DOHH2 (cell line): ENCODE measurements at regions not wholly inside any gene's neighbourhood (a gene's known extent, or its start where the extent isn't known, plus 50 kb on each side); places are given as distances from the start of the nearest gene placed in this dataset.

Experiments
- H3F3A ChIP-seq: fragments of 200-600 bp; sonication (generic), shearing (Covaris generic); 2 replicates; pipeline ENCODE4 v1.6.0; 2016; ENCODE audit warnings: antibody characterized with exemption, mild to moderate bottlenecking; ENCODE audit not compliant: control insufficient read depth, insufficient read depth
- H3K27ac ChIP-seq: fragments of 200-600 bp; sonication (generic); 2 replicates; pipeline ENCODE4 v1.5.1; 2014; ENCODE audit warnings: low read depth, mild to moderate bottlenecking, low read length, moderate library complexity
- H3K27me3 ChIP-seq: fragments of 200-600 bp; sonication (generic); 2 replicates; pipeline ENCODE4 v1.6.1; 2014; ENCODE audit warnings: mild to moderate bottlenecking, low read length, mixed read lengths; ENCODE audit not compliant: control insufficient read depth
- H3K36me3 ChIP-seq: fragments of 200-600 bp; sonication (generic); 2 replicates; pipeline ENCODE4 v1.6.1; 2014; ENCODE audit warnings: mild to moderate bottlenecking, low read length, moderate library complexity, mixed read lengths; ENCODE audit not compliant: control insufficient read depth
- H3K4me1 ChIP-seq: fragments of 200-600 bp; sonication (generic); 2 replicates; pipeline ENCODE4 v1.6.1; 2014; ENCODE audit warnings: mild to moderate bottlenecking, low read length, mixed read lengths; ENCODE audit not compliant: control insufficient read depth
- H3K4me2 ChIP-seq: fragments of 200-600 bp; sonication (generic); 2 replicates; pipeline ENCODE4 v1.6.0; 2014; ENCODE audit warnings: mild to moderate bottlenecking, low read length, moderate library complexity
- H3K4me3 ChIP-seq: fragments of 200-600 bp; sonication (generic); 2 replicates; pipeline ENCODE4 v1.5.1; 2014; ENCODE audit warnings: mild to moderate bottlenecking, low read length, mixed read lengths
- H3K79me2 ChIP-seq: fragments of 200-600 bp; sonication (generic); 2 replicates; pipeline ENCODE4 v1.6.1; 2014; ENCODE audit warnings: mild to moderate bottlenecking, low read length, mixed read lengths; ENCODE audit not compliant: control insufficient read depth
- H3K9me2 ChIP-seq: fragments of 200-600 bp; sonication (generic); replicated peaks from 2 replicates; pipeline ENCODE4 v1.6.1; 2014; ENCODE audit warnings: mild to moderate bottlenecking, low read length, mixed read lengths; ENCODE audit not compliant: control insufficient read depth
- H3K9me3 ChIP-seq: fragments of 200-600 bp; sonication (generic); 2 replicates; pipeline ENCODE4 v1.6.1; 2014; ENCODE audit warnings: antibody characterized with exemption, low read length, mixed read lengths; ENCODE audit not compliant: control insufficient read depth, insufficient read depth
- H4K20me1 ChIP-seq: fragments of 200-600 bp; sonication (generic); 2 replicates; pipeline ENCODE4 v1.6.0; 2014; ENCODE audit warnings: low read depth, mild to moderate bottlenecking, antibody characterized with exemption, low read length, moderate library complexity; ENCODE audit not compliant: control insufficient read depth, insufficient read depth
- CTCF ChIP-seq: fragments of 200-600 bp; sonication (generic); IDR thresholded peaks from one replicate; pipeline ENCODE4 v1.5.1; 2014; ENCODE audit warnings: antibody characterized with exemption, mild to moderate bottlenecking, low read depth, low read length; ENCODE audit not compliant: poor library complexity, severe bottlenecking
- EZH2phosphoT487 ChIP-seq: fragments of 200-600 bp; sonication (generic); IDR thresholded peaks from 2 replicates; pipeline ENCODE4 v1.6.1; 2017; ENCODE audit warnings: borderline replicate concordance, mild to moderate bottlenecking, antibody characterized with exemption, low read length, moderate library complexity, mixed read lengths

- Histone ChIP-seq H3K4me3 (no peak overlapping the region), H3K4me2 (no peak overlapping the region), H3K27me3 (no peaks in the 10 kb centered on the region), H3K9me2 (no peaks in the 10 kb centered on the region), H3K79me2 (no peaks in the 10 kb centered on the region), H4K20me1 (no peaks in the 10 kb centered on the region), H3K27ac (no peak overlapping the region), H3K9me3 (no peaks in the 10 kb centered on the region), H3F3A (no peaks in the 10 kb centered on the region), H3K4me1 (no peaks in the 10 kb centered on the region), H3K36me3 (no peaks in the 10 kb centered on the region)
- no peak for TF ChIP-seq EZH2phosphoT487
- TF ChIP-seq CTCF, result no peak
Observed at GRCh38 chr6:139636391-139636790, 261.9 kb upstream of the CITED2 start.

- no peaks in the 10 kb centered on the region for H3K36me3 ChIP-seq
- H3K27ac ChIP-seq, result no peak overlapping the region
- TF ChIP-seq EZH2phosphoT487, result no peak
- TF ChIP-seq CTCF, result no peak
- H3K9me3 ChIP-seq, result no peaks in the 10 kb centered on the region
- no peaks in the 10 kb centered on the region for H3F3A ChIP-seq
- H3K79me2 ChIP-seq, result no peaks in the 10 kb centered on the region
- no peaks in the 10 kb centered on the region for H3K9me2 ChIP-seq
- H4K20me1 ChIP-seq, result no peaks in the 10 kb centered on the region
- no peak overlapping the region for H3K4me3 ChIP-seq
- H3K4me2 ChIP-seq, result no peak overlapping the region
- H3K27me3 ChIP-seq, result no peaks in the 10 kb centered on the region
- no peaks in the 10 kb centered on the region for H3K4me1 ChIP-seq
Observed at GRCh38 chr6:139635401-139636130, 261.1 kb upstream of the CITED2 start.

- H3K36me3 ChIP-seq, result no peaks in the 10 kb centered on the region
- H3K4me3 ChIP-seq, result no peak overlapping the region
- H3K9me2 ChIP-seq, result no peaks in the 10 kb centered on the region
- H3K9me3 ChIP-seq, result no peaks in the 10 kb centered on the region
- no peaks in the 10 kb centered on the region for H3F3A ChIP-seq
- no peak for TF ChIP-seq EZH2phosphoT487
- no peak for TF ChIP-seq CTCF
- no peaks in the 10 kb centered on the region for H3K4me1 ChIP-seq
- no peak overlapping the region for H3K4me2 ChIP-seq
- no peaks in the 10 kb centered on the region for H3K27me3 ChIP-seq
- H3K27ac ChIP-seq, result no peak overlapping the region
- no peaks in the 10 kb centered on the region for H4K20me1 ChIP-seq
- no peaks in the 10 kb centered on the region for H3K79me2 ChIP-seq
Observed at GRCh38 chr6:139632840-139633239, 258.4 kb upstream of the CITED2 start.
